Transverse colon (tissue), 4 donors: ENCODE measurements at regions not wholly inside any gene's neighbourhood (a gene's known extent, or its start where the extent isn't known, plus 50 kb on each side); places are given as distances from the start of the nearest gene placed in this dataset.

Source experiments
- DNase-seq: peaks from one replicate; pipeline ENCODE4 v3.0.0-alpha.2; 2019
- H3K27ac ChIP-seq, 4 donors: fragments of 200-600 bp; sonication (generic); 2 replicates each; pipeline ENCODE4 v1.5.1; 2016 to 2018; ENCODE audit warnings: inconsistent platforms in 4 of 4
- H3K27me3 ChIP-seq: fragments of 200-600 bp; sonication (generic); 2 replicates; pipeline ENCODE4 v1.5.1; 2017; ENCODE audit warnings: inconsistent platforms
- H3K36me3 ChIP-seq, 4 donors: fragments of 200-600 bp; sonication (generic); 2 replicates each; pipeline ENCODE4 v1.5.1; 2017 to 2019; ENCODE audit warnings: inconsistent platforms in 4 of 4
- H3K4me1 ChIP-seq, 4 donors: fragments of 200-600 bp; sonication (generic); 2 replicates each; pipeline ENCODE4 v1.5.1; 2017 to 2020; ENCODE audit warnings: inconsistent platforms in 4 of 4
- H3K4me3 ChIP-seq, 4 donors: fragments of 200-600 bp; sonication (generic); 1 replicate in 1 of 4; 2 replicates in 3 of 4; pipeline versions ENCODE4 v1.5.1 to v1.6.1; 2017 to 2019; ENCODE audit warnings: inconsistent platforms in 4 of 4
- H3K9me3 ChIP-seq, 2 donors: fragments of 200-600 bp; sonication (generic); 2 replicates each; pipeline ENCODE4 v1.5.1; 2017 to 2019; ENCODE audit warnings: inconsistent platforms in 2 of 2
- CTCF ChIP-seq, 5 experiments: fragments of 200-600 bp in 3 of 5; fragments of 450-650 bp in 2 of 5; sonication (generic) in 3 of 5; IDR thresholded peaks; 1 replicate in 2 of 5; 2 replicates in 3 of 5; pipeline ENCODE4 v1.5.1; 2016 to 2017; ENCODE audit warnings: antibody characterized with exemption in 5 of 5, inconsistent platforms in 3 of 5, mild to moderate bottlenecking in 2 of 5, moderate library complexity in 1 of 5
- EP300 ChIP-seq: sonication (generic); formaldehyde crosslinking; IDR thresholded peaks from one replicate; pipeline ENCODE4 v1.6.1; 2017; ENCODE audit warnings: antibody characterized with exemption, low read depth
- POLR2A ChIP-seq: fragments of 450-650 bp; IDR thresholded peaks from one replicate; pipeline ENCODE4 v1.6.1; 2016; ENCODE audit warnings: antibody characterized with exemption, mild to moderate bottlenecking, moderate library complexity
- POLR2AphosphoS5 ChIP-seq, 3 donors: sonication (generic); formaldehyde crosslinking; IDR thresholded peaks; one replicate each; pipeline ENCODE4 v1.6.1; 2016; ENCODE audit warnings: antibody characterized with exemption in 3 of 3
- WGBS, 2 donors: methylation state at CpG; one replicate each; pipeline ENCODE4 v1.1.5; 2018; ENCODE audit warnings: low coverage in 1 of 2; 5-methylcytosine and 5-hydroxymethylcytosine counted together
- in situ Hi-C, 4 donors: fragments of 200-750 bp; cut with MboI; loops; one replicate each; pipeline versions ENCODE4 v1.15.0 to v1.15.1; 2017; ENCODE audit warnings: low sequenced_read_pairs in 3 of 4, low pct_ligation_motif_present in 1 of 4, low pct_unique_long_range_greater_than_20kb in 1 of 4
- intact Hi-C: fragments of 100-400 bp; cut with DNase I; formaldehyde crosslinking; loops from one replicate; pipeline ENCODE4 v1.15.1; 2023; ENCODE audit warnings: low total_unique reads

GRCh38 chr12:24071842-24072241 lies 122.4 kb upstream of the SOX5 start:
- Histone ChIP-seq H3K36me3 (no peaks in the 10 kb centered on the region), H3K27me3 (no peaks in the 10 kb centered on the region), H3K4me3 (no peak overlapping the region), H3K9me3 (no peaks in the 10 kb centered on the region), H3K4me1 (peaks cover 0 to 10% (median 5%) of the 10 kb centered on the region in 4 donors), H3K27ac (no peak overlapping the region)
- TF ChIP-seq CTCF (IDR thresholded peaks at IDR 0.05) (no peak), EP300 (no peak), POLR2AphosphoS5 (IDR thresholded peaks at IDR 0.05) (no peak), POLR2A (no peak)
- intact Hi-C loops (no loop called here), in situ Hi-C loops (no loop called here)
- DNase-seq = no peak
- WGBS, 2 donors = 75 to 93% methylated on average over 1 of the region's 1 CpG

- Histone ChIP-seq H3K36me3 (no peaks in the 10 kb centered on the region), H3K4me3 (no peak overlapping the region), H3K4me1 (peaks cover 0 to 10% (median 5%) of the 10 kb centered on the region in 4 donors), H3K27ac (no peak overlapping the region), H3K27me3 (no peaks in the 10 kb centered on the region), H3K9me3 (no peaks in the 10 kb centered on the region)
- 43 to 48% methylated on average over 4 to 7 of the region's 7 CpGs for WGBS, 2 donors
- peak; percentile 11 for DNase-seq
- TF ChIP-seq EP300 (no peak), CTCF (IDR thresholded peaks at IDR 0.05) (no peak), POLR2A (no peak), POLR2AphosphoS5 (IDR thresholded peaks at IDR 0.05) (no peak)
- intact Hi-C loops (no loop called here), in situ Hi-C loops (no loop called here)
Measured at GRCh38 chr12:24069532-24070395, 120.3 kb upstream of the SOX5 start.

- Histone ChIP-seq H3K4me3 (no peak overlapping the region), H3K9me3 (no peaks in the 10 kb centered on the region), H3K27me3 (no peaks in the 10 kb centered on the region), H3K4me1 (peaks cover 0 to 10% (median 5%) of the 10 kb centered on the region in 4 donors), H3K27ac (no peak overlapping the region), H3K36me3 (no peaks in the 10 kb centered on the region)
- intact Hi-C loops (no loop called here), in situ Hi-C loops (no loop called here)
- 60 to 71% methylated on average over 2 of the region's 2 CpGs for WGBS, 2 donors
- no peak for TF ChIP-seq CTCF (IDR thresholded peaks at IDR 0.05)
- no peak for TF ChIP-seq EP300
- no peak for TF ChIP-seq POLR2AphosphoS5 (IDR thresholded peaks at IDR 0.05)
- TF ChIP-seq POLR2A = no peak
- DNase-seq = no peak
Measured at GRCh38 chr12:24066865-24067264, 117.4 kb upstream of the SOX5 start.

GRCh38 chr12:24066097-24066496 lies 116.6 kb upstream of the SOX5 start:
- in situ Hi-C loops = no loop called here
- no peak overlapping the region for H3K27ac ChIP-seq
- TF ChIP-seq CTCF (IDR thresholded peaks at IDR 0.05) = no peak
- no peak overlapping the region for H3K4me3 ChIP-seq
- H3K4me1 ChIP-seq = peaks cover 0 to 10% (median 5%) of the 10 kb centered on the region in 4 donors
- DNase-seq = no peak
- no peaks in the 10 kb centered on the region for H3K9me3 ChIP-seq
- intact Hi-C loops = no loop called here
- H3K27me3 ChIP-seq = no peaks in the 10 kb centered on the region
- no peaks in the 10 kb centered on the region for H3K36me3 ChIP-seq
